ENCODE measurements at regions not wholly inside any gene's neighbourhood (a gene's known extent, or its start where the extent isn't known, plus 50 kb on each side); places are given as distances from the start of the nearest gene placed in this dataset.
"Not testable (repeated sequence)": the region's sequence is repeated elsewhere in the genome, so short reads cannot be mapped to it uniquely, and the experiment has no call there.

DNA sequence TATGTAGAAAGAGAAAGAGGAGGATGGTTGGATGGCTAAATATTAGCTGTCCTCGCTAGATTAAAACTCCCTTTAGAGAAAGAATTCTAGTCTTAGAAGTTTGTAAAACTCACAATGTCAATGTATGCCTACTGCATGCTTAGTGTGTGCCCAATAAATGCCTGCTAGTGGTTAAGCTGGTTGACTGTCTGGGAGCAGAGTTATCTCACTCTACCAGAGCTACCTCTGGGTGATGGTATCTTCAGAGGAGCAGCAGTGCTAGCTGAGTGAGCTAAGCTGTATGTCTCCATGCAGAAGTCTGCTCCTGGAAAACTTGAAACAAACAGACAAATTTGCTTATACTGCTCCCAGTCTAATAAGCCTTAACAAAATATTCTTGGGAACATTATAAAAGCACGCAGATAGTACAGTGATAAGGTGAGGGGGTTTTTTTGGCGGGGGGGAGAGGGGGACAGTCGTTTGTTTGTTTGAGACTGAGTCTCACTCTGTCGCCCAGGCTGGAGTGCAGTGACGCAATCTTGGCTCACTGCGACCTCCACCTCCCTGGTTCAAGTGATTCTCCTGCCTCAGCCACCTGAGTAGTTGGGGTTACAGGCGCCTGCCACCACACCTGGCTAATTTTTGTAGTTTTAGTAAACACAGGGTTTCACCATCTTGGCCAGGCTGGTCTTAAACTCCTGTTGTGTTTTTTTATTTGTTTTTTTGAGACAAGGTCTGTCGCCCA is 202.8 kb upstream of the TSC22D1 start:
- no peaks in the 10 kb centered on the region for H3K9me2 ChIP-seq (ENCODE audit: insufficient read depth)
- H3K9ac ChIP-seq (ENCODE audit: low read length) = no peak overlapping the region
- DNase-seq (ENCODE audit: low read depth, low spot score) = no peak
- no peak overlapping the region for H3K4me2 ChIP-seq (ENCODE audit: low read length)
- no peak overlapping the region for H3K4me3 ChIP-seq (replicated peaks in 1 of 2; ENCODE audit: low read depth in 1 of 2, low read length in 2 of 2)
- H3K36me3 ChIP-seq (ENCODE audit: control insufficient read depth in 1 of 2, insufficient read depth in 2 of 2, low read length in 2 of 2) = no peaks in the 10 kb centered on the region
- H4K20me1 ChIP-seq (ENCODE audit: insufficient read depth) = no peaks in the 10 kb centered on the region
- ChIA-PET CTCF (no interaction called here), POLR2A (no interaction called here), RAD21 (ENCODE audit: low non-redundant PET in 1 of 2, low total read pairs in 2 of 2, uncharacterized antibody in 2 of 2, unreplicated experiment in 2 of 2) (no interaction called here)
- H3K27ac ChIP-seq (ENCODE audit: low read depth, low read length) = no peak overlapping the region
- no peak for ATAC-seq
- TF ChIP-seq, protein P1, sequence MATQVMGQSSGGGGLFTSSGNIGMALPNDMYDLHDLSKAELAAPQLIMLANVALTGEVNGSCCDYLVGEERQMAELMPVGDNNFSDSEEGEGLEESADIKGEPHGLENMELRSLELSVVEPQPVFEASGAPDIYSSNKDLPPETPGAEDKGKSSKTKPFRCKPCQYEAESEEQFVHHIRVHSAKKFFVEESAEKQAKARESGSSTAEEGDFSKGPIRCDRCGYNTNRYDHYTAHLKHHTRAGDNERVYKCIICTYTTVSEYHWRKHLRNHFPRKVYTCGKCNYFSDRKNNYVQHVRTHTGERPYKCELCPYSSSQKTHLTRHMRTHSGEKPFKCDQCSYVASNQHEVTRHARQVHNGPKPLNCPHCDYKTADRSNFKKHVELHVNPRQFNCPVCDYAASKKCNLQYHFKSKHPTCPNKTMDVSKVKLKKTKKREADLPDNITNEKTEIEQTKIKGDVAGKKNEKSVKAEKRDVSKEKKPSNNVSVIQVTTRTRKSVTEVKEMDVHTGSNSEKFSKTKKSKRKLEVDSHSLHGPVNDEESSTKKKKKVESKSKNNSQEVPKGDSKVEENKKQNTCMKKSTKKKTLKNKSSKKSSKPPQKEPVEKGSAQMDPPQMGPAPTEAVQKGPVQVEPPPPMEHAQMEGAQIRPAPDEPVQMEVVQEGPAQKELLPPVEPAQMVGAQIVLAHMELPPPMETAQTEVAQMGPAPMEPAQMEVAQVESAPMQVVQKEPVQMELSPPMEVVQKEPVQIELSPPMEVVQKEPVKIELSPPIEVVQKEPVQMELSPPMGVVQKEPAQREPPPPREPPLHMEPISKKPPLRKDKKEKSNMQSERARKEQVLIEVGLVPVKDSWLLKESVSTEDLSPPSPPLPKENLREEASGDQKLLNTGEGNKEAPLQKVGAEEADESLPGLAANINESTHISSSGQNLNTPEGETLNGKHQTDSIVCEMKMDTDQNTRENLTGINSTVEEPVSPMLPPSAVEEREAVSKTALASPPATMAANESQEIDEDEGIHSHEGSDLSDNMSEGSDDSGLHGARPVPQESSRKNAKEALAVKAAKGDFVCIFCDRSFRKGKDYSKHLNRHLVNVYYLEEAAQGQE (IDR thresholded peaks at IDR 0.05; ENCODE audit: low read depth) = no peak
- TF ChIP-seq POLR2A (IDR thresholded peaks at IDR 0.05; ENCODE audit: borderline replicate concordance, extremely low read depth, insufficient read depth, insufficient read length) (no peak), YY1 (IDR thresholded peaks at IDR 0.05; ENCODE audit: extremely low read depth, insufficient replicate concordance, low read depth, low read length) (no peak), POLR2AphosphoS5 (IDR thresholded peaks at IDR 0.05; ENCODE audit: low read depth, low read length) (no peak), EZH2 (IDR thresholded peaks at IDR 0.05) (no peak), EGR1 (IDR thresholded peaks at IDR 0.05; ENCODE audit: low read depth) (no peak), ELF1 (IDR thresholded peaks at IDR 0.05; ENCODE audit: borderline replicate concordance, low read depth) (no peak)
- H2AFZ ChIP-seq (ENCODE audit: low read depth, low read length, poor library complexity, severe bottlenecking) = no peak overlapping the region
- intact Hi-C loops (cut with micrococcal nuclease) = no loop called here
- H3K9me3 ChIP-seq (ENCODE audit: control insufficient read depth in 1 of 2, insufficient read depth in 1 of 2, low read depth in 1 of 2, low read length in 2 of 2) = no peaks in the 10 kb centered on the region
- H3K4me1 ChIP-seq (ENCODE audit: control insufficient read depth in 1 of 2, insufficient read depth in 2 of 2, low read length in 2 of 2) = no peaks in the 10 kb centered on the region
- no peaks in the 10 kb centered on the region for H3K27me3 ChIP-seq (ENCODE audit: insufficient read depth, low read length)
- BruUV-seq (replicated peaks) = no TSS peak
- H3K79me2 ChIP-seq (ENCODE audit: insufficient read depth, low read length) = no peaks in the 10 kb centered on the region

DNA sequence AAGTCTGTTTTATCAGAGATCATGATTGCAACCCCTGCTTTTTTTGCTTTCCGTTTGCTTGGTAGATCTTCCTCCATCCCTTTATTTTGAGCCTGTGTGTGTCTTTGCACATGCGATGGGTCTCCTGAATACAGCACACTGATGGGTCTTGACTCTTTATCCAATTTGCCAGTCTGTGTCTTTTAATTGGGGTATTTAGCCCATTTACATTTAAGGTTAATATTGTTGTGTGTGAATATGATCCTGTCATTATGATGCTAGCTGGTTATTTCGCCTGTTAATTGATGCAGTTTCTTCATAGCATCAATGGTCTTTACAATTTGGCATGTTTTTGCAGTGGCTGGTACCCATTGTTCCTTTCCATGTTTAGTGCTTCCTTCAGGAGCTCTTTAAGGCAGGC is 199.2 kb upstream of the TSC22D1 start:
- H4K20me1 ChIP-seq (ENCODE audit: insufficient read depth); POLR2A ChIA-PET; H3K36me3 ChIP-seq (ENCODE audit: control insufficient read depth in 1 of 2, insufficient read depth in 2 of 2, low read length in 2 of 2); H3K9me2 ChIP-seq (ENCODE audit: insufficient read depth); H2AFZ ChIP-seq (ENCODE audit: low read depth, low read length, poor library complexity, severe bottlenecking); intact Hi-C loops (cut with micrococcal nuclease); H3K4me3 ChIP-seq (replicated peaks in 1 of 2; ENCODE audit: low read depth in 1 of 2, low read length in 2 of 2); H3K4me2 ChIP-seq (ENCODE audit: low read length); DNase-seq (ENCODE audit: low read depth, low spot score); H3K4me1 ChIP-seq (ENCODE audit: control insufficient read depth in 1 of 2, insufficient read depth in 2 of 2, low read length in 2 of 2); H3K9me3 ChIP-seq (ENCODE audit: control insufficient read depth in 1 of 2, insufficient read depth in 1 of 2, low read depth in 1 of 2, low read length in 2 of 2); CTCF ChIA-PET; ATAC-seq; RAD21 ChIA-PET (ENCODE audit: low non-redundant PET in 1 of 2, low total read pairs in 2 of 2, uncharacterized antibody in 2 of 2, unreplicated experiment in 2 of 2); H3K27ac ChIP-seq (ENCODE audit: low read depth, low read length); H3K9ac ChIP-seq (ENCODE audit: low read length); H3K79me2 ChIP-seq (ENCODE audit: insufficient read depth, low read length); BruUV-seq (replicated peaks); H3K27me3 ChIP-seq (ENCODE audit: insufficient read depth, low read length): not testable (repeated sequence)

Measured in HCT116 (cell line).